G401.6 (cell line): ENCODE measurements at regions not wholly inside any gene's neighbourhood (a gene's known extent, or its start where the extent isn't known, plus 50 kb on each side); places are given as distances from the start of the nearest gene placed in this dataset.

ENCODE experiments used
- FAIRE-seq: peaks from 2 replicates; lab custom pipeline; 2012; peaks lifted over from hg19 to GRCh38; lab: Jason Lieb, UNC

DNA sequence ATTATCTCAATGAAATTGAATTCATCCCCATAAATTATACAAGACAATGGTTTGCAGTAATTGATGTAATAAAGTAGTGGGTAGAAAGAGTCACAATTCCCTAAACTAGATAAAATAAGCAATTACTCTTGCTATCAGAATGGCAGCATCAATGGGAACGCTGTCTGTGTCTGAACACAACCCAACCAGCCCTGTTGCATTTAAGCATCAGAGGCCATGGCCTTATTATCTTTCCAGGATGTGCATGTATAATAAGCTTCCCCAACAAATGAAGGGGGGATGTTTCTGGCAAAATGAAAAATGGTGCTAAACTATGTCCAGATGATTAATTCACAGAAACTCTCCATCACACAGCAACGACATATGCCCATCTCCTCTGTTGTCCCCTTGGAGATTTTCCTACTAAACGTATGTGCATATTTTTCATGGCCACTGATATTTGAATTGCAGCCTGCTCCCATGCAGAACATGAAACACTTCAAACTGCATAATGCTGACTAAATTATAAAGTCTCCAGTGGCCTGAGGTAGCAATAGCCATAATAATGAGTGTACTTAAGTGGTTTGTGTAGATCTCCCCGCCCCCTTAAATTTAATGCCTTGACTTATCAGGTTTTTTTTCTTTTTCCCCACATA, 306.9 kb upstream of the ADAMTS16 start:
- no peak for FAIRE-seq

DNA sequence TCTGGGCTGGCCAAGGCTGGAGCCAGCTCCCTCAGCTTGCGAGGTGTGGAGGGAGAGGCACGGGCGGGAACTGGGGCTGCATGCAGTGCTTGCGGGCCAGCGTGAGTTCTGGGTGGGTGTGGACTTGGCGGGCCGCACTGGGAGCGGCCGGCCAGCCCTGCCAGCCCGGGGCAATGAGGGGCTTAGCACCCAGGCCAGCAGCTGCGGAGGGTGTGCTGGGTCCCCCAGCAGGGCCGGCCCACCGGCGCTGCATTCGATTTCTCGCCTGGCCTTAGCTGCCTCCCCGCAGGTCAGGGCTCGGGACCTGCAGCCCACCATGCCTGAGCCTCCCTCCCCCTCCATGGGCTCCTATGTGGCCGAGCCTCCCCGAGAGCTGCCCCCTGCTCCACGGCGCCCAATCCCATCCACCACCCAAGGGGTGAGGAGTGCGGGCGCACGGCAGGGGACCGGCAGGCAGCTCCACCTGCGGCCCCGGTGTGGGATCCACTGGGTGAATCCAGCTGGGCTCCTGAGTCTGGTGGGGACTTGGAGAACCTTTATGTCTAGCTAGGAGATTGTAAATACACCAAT, 302.6 kb upstream of the ADAMTS16 start:
- no peak for FAIRE-seq

DNA sequence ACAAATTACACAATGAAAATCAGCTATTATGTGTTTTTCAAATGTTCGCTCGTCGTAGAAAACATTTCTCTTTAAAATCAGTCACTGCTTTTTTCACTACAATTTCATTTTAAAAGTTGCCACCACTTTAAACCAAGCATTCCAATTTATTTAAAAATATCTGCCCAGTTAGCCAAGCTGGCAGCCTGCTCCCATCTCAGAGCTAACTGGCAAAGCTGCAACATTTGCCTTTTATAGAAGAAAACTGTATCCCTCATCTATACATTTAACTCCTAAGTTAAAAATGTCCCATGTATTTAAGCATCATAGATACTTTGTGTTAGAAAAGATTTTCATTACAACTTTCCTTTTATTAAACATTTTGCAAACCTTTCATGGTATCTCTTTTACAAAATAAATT, 294.9 kb upstream of the ADAMTS16 start:
- FAIRE-seq, result no peak

DNA sequence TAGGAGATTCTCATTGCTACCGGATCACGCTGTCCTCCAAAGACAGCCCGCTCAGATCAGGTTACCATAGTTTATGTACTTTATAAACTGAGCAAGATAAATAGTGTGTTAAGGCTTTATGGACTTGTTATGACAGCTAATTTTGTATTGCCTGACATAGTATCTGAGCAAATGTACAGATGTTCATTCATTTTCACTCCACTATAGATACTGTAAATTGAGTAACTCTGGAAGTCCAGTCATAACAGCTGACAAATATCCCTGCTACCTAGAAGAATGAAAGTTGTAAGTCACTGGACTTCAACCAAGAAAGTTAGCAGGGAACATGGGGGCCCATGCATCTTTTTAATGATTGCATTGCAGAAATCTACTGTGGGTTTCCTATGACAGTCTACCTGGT, 292.4 kb upstream of the ADAMTS16 start:
- FAIRE-seq, result no peak

DNA sequence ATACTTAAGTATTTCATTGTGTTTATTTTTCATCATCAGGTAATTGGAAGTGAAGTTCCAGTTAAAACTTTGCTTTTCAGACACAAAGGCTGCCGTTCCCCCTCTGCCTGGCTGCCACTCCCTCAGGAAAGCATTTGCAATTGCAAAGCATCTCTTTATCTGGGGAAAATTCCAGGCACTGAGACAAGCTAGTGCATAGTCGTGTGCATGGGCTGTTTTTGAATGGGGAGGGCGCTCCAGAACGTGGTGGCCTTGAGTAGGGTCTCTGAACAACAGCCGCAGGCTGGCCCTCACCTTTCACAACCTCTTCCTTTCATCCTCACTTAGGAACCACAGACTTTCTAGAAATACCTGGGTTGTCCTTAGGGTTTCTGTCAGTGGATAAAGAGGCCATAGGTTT, 285.1 kb upstream of the ADAMTS16 start:
- FAIRE-seq, result no peak

DNA sequence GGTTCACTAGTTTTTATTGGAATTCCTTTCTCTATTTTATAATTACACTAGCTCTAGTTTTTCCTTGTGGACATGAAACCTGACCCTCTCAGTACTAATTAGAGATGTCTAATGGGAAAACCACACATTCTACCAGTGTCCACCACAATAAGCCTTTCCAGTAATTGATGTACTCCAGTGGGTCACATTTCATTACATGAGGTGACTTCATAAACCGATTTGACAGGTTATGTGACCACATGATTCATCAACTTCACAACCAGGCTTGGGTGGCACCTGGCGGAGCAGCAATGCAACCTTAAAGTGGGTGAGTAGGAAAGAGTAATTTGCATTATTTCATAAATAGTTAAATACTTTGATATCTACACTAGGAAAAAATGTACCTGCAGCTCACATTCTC, 284.2 kb upstream of the ADAMTS16 start:
- FAIRE-seq, result no peak

DNA sequence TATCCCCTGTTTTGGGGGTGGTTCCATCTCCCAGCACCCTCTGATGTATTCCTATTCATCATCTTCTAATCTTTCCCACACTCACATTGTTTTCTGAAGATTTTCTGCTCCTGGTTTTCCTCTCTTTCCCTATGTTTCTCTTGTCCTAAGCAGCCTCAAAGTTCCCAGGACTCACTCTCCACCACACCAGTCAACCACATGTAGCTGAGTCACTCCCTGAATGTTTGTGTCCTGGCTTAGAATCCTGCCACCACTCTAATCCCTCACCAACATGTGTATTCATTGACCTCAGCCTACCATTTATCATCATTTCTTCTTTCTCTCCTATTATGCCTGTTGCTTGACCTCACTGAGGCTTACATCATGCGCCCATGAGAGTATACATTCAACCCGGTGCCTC, 282.4 kb upstream of the ADAMTS16 start:
- FAIRE-seq, result no peak

DNA sequence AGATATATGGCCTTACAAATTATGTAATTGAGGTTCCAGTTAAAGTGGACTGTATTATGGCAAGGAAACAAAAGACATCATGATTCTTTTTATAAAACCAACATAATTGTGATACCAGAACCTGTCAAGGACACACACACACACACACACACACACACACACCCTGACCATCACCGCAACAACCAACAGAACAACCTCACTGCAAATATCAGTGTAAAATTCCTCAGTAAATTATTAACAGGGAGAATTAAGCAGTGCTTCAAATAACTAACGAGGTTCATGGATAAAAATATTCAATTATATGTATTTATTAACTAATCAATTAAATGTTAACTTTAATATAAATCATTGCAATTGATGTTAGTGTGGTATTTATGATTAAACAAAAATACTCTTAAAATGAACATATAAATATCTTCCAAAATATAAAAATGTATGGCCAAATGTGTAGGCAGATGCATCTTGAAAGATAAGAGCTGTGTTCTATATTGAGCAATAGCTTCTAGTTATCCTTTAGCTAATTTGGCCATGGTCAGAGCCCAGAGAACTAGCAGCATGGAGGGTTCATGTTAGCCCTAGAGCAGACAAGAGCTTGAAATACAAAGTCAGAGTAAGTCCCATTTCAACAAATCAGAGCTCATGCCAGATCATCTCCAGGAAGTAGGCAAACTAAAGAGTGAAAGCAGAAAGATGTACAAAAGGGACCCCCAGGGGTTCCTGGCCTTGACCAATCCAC, 280.5 kb upstream of the ADAMTS16 start:
- FAIRE-seq, result no peak

DNA sequence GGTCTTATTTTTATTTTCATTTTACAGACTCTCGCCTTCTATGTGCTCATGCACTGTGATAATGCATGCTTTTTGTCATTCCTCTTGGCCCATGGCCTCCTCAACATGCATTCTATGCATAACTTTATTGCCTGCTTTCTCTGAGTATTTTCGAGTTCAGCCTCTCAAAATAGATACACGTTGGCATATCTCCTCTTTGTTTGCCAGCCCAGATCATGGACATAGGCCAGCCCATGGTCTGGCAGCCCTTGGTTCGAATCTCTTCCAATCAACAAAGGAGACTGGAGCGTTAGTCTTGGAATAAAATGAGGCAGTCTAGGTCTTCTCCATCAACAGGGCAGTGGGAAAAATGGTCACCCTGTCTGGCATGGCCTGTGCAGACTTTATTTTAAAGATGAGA, 279.5 kb upstream of the ADAMTS16 start:
- FAIRE-seq, result no peak

DNA sequence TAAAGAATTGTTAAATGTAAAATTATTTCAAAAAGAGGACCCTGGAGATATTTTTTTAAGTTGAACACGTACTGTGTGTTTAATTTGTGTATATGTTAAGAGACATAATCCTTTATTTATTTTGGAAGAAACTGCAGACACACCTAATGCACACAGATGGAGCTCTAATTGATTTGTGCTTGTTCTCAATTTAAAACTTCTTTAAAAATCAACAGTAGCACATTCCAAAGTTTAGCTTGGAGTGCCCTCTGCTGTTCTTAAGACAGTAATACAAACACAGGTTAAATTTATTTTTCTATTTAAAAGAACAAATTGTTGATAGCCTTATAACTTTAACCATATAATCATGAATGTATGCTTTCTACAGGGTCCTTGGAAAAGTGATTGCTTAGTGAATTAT, 277.6 kb upstream of the ADAMTS16 start:
- peak; percentile 73 for FAIRE-seq

DNA sequence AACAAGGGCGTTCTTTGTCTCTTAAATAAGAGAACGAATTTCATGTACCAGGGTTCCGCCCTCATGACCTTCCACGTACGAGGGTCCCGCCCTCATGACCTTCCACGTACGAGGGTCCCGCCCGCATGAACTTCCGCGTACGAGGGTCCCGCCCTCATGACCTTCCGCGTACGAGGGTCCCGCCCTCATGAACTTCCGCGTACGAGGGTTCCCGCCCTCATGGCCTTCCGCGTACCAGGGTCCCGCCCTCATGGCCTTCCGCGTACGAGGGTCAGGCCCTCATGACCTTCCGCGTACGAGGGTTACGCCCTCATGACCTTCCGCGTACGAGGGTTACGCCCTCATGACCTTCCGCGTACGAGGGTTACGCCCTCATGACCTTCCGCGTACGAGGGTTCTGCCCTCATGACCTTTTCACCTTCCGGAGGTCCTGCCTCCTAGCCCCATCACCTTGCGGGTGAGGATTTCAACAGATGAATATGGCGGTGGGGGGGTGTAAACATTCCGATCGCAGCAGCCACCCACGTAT, 273.9 kb upstream of the ADAMTS16 start:
- FAIRE-seq, result no peak

DNA sequence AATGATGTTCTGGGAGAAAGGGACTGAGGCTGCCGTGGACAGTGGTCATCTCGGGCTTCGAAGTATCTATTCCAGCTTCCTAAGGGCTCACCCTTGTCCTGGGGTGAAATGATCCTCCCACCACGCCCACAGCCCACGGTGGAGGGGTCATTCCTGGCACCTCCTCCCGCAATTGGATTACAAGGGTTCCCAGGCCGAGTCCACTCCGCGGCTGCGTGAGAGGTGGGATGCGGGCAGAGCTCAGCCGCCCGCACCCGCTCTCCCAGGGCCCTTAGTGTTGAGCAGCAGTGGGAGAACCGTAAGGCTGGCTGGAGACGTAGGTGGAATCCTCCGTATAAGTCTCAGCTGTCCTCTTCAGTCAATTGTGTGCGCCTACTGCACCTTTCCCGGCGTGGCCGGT, 273.3 kb upstream of the ADAMTS16 start:
- no peak for FAIRE-seq

DNA sequence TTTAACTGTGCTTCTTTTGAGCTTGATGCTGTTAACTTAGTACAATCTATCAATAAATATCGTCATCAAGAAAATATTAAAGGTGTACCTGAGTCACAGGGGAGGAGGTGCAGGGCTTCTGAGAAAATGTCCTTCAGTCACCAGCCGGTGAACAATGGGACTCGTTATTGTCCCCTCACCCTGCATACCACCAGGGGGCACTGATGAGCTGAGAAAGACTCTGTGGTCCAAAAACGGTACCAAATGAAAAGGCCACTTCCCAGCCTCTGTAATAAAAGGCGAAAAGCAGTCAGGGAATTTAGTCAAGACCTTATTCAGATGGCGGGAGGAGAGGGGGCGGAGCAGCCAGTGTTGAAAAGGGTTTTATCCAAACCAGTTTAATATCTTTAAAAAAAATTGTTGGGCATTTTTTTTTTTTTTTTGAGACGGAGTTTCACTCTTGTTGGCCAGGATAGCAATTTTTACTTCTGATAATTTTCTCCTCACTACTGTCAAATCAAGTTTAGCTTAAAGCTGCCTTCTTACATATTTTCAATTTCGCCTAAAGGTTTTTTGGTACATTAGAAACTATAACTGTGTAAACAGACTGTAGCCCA, 271.9 kb upstream of the ADAMTS16 start:
- no peak for FAIRE-seq

DNA sequence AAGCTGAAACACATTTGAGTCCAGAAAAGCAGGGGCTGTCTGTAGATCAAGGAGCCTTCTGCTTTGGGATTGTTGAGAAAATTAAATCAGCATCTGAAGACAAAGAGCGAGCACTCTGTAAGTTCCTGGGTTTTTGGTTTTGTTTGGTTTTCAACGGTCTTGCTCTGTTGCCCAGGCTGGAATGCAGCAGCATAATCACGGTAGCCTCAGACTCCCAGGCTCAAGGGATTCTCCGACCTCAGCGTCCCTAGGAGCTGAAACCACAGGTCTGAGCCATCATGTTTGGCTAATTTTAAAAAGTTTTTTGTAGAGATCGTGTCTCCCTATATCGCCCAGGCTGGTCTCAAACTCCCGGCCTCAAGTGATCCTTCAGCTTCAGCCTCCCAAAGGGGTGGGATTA, 266.5 kb upstream of the ADAMTS16 start:
- no peak for FAIRE-seq

DNA sequence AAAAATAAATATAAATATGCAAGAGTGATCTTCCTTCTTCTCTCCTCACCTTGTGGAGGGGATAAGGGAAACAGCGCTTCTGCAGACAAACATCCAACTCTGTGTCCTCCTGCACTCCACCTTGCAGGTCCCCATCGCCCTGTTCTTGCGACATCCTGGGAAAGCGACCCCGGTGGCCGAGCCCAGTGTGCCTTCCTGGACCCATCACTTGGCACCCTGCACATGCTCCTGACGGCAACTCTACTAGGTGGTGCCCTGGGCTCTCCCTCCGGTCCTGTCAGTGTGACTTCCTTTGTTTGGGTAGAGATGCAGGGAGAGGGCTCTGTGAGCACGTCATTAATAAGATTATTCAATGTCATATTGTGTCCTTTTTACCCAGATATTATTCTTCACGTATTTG, 266.0 kb upstream of the ADAMTS16 start:
- no peak for FAIRE-seq

DNA sequence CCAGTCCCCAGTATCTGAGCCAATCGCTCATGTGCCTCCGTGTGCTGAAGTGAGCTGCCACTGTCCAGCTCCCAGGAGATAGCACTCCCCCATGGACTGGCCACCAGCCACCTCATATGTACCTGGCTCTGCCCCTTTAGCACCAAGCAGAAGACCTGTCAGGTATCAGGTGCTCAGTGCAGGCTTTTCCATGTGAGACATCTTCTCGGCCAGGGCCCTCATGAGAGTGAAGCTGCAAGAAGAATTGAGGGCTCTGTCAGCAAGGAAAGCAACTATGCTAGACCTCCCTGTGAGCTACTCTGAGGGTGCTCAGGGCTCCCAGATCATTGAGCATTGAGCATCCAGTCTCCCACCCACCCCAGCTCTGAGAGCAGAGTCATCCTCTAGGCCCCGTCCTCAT, 264.2 kb upstream of the ADAMTS16 start:
- no peak for FAIRE-seq

DNA sequence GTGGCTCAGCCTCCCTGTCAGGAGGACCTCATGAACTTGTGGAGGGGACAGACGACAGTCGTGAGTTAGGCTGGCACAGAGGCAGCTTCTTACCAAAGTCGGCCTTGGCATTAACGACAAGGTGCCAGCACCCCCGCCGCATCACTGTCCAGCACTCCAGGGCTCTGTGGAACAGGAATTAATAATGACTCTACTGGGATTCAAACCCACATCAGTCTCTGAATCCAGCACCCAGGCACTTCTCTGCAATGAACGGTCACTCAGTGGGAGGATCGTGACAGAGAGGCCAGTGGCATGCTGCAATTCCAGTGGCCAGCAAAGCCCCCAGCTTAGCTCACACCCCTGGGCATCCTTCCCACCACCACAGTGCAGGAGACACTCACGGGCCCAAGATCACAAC, 263.3 kb upstream of the ADAMTS16 start:
- no peak for FAIRE-seq

DNA sequence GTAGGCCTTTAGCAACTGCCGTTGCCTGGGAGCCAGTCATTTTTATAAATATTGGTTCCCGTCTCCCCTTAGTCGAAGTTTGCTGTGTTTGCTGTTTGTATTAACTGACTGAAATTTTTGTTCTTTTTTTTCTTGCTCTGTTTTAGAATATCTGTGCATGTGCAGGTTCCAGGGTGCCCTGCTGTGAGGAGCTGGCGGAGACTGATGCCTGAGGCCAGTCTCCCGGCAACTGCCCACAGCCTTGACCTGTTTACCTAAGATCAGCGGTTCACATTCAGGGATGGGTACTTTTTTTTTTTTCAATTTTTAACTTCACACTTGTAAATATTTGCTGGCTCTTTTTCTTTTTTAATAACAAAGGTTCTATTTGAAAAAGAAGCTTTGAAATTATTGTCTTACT, 262.6 kb upstream of the ADAMTS16 start:
- FAIRE-seq, result no peak

DNA sequence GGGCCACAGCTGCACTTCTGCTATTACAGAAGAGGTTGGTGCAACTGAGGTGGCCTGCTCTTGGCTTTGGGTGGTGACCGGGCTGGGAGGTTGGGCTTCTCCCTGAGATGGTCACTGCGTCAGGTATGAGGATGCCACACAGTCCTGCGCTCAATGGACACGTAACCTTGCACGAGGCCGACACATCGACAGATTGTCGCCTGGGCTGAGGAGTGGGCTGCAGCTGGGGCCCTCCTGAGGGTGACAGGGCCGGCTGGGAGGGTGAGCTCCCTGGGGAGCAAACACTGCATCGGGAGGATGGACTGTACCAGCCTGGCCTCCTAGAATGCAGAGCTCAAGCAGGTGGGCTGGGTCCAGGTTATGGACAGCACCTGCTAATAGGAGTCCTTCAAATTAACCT, 261.1 kb upstream of the ADAMTS16 start:
- FAIRE-seq, result no peak

DNA sequence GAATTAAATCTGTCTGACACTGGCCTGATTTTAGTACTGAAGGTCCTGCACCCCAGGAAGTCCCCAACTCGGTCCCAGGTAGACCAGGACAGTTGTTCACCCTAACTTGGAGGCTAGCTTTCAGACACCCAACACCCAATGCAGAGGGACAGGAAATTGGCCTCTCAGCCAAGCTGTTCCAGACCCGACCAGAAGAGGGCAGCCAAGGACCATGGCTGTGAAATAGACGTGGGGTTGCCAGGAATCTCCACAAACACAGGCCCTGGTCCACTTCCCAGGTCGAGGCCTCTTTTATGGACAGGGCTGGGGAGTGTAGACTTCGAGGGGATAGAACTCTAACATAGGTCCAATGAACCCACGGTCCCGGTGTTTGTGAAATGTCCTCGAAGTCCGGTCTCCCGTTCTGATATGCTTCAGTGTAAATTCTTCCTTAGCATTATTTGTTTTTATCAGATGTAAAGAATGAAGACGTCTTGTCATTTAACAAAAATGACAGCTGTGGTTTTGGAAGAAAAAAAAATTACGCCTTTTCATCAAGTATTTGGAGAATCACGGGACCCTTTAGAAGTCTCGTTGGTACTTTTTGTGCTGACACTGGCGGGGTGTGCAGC, 260.3 kb upstream of the ADAMTS16 start:
- no peak for FAIRE-seq

DNA sequence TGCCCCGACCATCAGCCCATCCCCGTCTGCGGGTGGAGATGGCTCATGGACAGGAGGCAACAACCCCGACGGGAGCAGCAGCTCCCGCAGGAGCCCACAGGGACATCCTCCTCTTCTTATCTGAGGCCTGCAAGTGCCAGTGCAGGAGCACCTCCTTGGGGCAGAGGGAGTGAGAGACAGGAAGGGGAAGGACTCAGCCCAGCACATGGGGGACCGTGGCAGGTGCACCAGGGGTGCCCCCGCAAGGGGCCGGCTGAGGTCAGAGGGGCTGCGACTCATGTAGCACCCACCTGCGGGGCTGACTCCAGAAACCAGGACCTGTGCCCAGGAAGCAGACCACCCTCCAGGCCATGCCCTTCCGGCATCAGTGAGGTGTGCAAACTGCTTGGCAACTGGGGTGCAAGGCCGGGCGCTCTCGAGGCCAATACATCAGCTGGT, 259.8 kb upstream of the ADAMTS16 start:
- no peak for FAIRE-seq

DNA sequence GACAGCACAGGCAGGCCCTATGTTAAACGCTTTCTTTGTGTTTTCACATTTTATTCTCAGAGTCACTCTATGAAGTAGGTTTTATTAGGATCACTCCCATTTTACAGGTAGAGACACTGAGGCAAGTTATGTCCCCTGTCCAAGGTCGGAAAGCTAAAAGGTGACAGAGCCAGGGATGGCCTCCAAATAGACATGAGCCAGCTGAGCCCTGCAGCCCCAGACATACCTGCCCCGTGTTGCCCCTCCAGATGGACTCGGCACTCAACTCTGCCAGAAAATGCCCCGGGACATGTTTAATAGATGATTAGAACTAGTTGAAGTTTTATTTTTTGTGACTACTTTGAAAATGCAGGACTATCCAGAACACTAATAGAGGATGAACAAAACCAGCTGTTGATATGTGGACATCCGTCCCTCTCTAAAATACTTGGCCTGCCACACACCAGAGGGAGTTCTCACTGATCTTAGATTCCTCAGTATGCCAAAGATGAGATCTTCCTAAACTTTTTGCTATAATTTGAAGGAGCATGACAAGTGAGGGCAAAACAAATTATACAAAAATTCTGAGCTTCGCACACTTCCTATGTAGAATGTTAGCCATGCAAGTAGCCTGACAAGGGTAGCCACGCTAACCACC, 258.6 kb upstream of the ADAMTS16 start:
- no peak for FAIRE-seq
